A673 (cell line): ENCODE measurements at regions not wholly inside any gene's neighbourhood (a gene's known extent, or its start where the extent isn't known, plus 50 kb on each side); places are given as distances from the start of the nearest gene placed in this dataset.

ENCODE experiments used
- BruUV-seq: library from RNA; stranded (reverse); fragments of 400-500 nt; replicated peaks from 2 replicates; lab custom pipeline; 2021; lab: Mats Ljungman, UMichigan
- CTCF ChIA-PET: fragments of 300-600 bp; sonication (Branson Sonifier 250); formaldehyde crosslinking; loops from one replicate; lab custom pipeline; 2022; ENCODE audit warnings: antibody characterized with exemption; lab: Charles Lee
- POLR2A ChIA-PET: fragments of 300-600 bp; sonication (Branson Sonifier 250); formaldehyde crosslinking; loops from one replicate; lab custom pipeline; 2022; ENCODE audit warnings: antibody characterized with exemption; ENCODE audit not compliant: low non-redundant PET; lab: Charles Lee
- DNase-seq: peaks from one replicate; pipeline ENCODE4 v3.0.0-alpha.2; 2015; ENCODE audit warnings: low spot score
- H3K27ac ChIP-seq: fragments of 200-600 bp; sonication (generic); 2 replicates; pipeline ENCODE4 v1.5.1; 2016; ENCODE audit warnings: mixed run types, low read depth, mild to moderate bottlenecking, mixed read lengths, antibody characterized with exemption, low read length; ENCODE audit not compliant: poor library complexity, severe bottlenecking
- H3K27me3 ChIP-seq: fragments of 200-600 bp; sonication (generic); replicated peaks from 2 replicates; pipeline ENCODE4 v1.6.1; 2017; ENCODE audit warnings: mixed run types, low read depth, mild to moderate bottlenecking, mixed read lengths, antibody characterized with exemption, low read length; ENCODE audit not compliant: insufficient read depth, poor library complexity
- H3K36me3 ChIP-seq: fragments of 200-600 bp; sonication (generic); 2 replicates; pipeline ENCODE4 v1.6.1; 2016; ENCODE audit warnings: mixed run types, mild to moderate bottlenecking, mixed read lengths, antibody characterized with exemption, low read length; ENCODE audit not compliant: insufficient read depth, poor library complexity, severe bottlenecking
- H3K4me1 ChIP-seq: fragments of 200-600 bp; sonication (generic); 2 replicates; pipeline ENCODE4 v1.6.1; 2017; ENCODE audit warnings: mixed run types, mild to moderate bottlenecking, mixed read lengths, antibody characterized with exemption, low read length; ENCODE audit not compliant: insufficient read depth, poor library complexity, severe bottlenecking
- H3K4me3 ChIP-seq: fragments of 200-600 bp; sonication (generic); 2 replicates; pipeline ENCODE4 v1.5.1; 2016; ENCODE audit warnings: low read depth, mixed run types, mild to moderate bottlenecking, mixed read lengths, low read length; ENCODE audit not compliant: poor library complexity, severe bottlenecking
- H3K9me3 ChIP-seq: fragments of 200-600 bp; sonication (generic); 2 replicates; pipeline ENCODE4 v1.6.1; 2016; ENCODE audit warnings: mixed run types, low read depth, mild to moderate bottlenecking, mixed read lengths, antibody characterized with exemption, low read length; ENCODE audit not compliant: poor library complexity, severe bottlenecking
- EZH2 ChIP-seq: fragments of 200-600 bp; sonication (generic); IDR thresholded peaks from 2 replicates; pipeline ENCODE4 v1.6.1; 2017; ENCODE audit warnings: borderline replicate concordance, low read depth, mild to moderate bottlenecking, mixed read lengths, antibody characterized with exemption, low read length; ENCODE audit not compliant: poor library complexity, severe bottlenecking
- intact Hi-C: fragments of 100-400 bp; cut with micrococcal nuclease; formaldehyde crosslinking; loops from one replicate; pipeline ENCODE4 v1.10.0; 2022; ENCODE audit not compliant: unreplicated experiment
- TF ChIP-seq, protein P1 (sequence below): fragments of 300-800, 200-600 bp; sonication (generic); conservative IDR thresholded peaks from 2 replicates; pipeline ENCODE4 v1.5.1; 2017; ENCODE audit warnings: low read depth, mild to moderate bottlenecking, antibody characterized with exemption, low read length, moderate library complexity, mixed read lengths

DNA sequence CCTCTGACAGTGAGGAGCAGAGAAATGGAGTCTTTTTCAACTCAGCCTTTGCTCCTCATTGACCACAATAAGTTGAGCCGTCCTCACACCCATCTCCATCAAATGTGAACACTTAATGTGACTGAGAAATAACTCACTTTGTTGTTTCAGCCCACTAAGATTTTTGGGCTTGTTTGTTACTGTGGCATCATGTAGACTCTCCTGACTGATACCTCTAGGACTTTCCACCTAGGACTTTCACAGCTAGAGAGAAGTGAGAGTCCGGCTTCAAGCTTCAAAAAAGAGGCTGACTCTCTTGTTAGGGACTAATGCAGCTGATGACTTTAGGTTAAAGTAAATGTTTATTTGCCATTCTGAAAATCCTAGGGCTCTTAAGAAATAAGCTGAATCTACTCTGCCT is 435.0 kb downstream of the TMEM114 start:
- Histone ChIP-seq H3K36me3 (no peaks in the 10 kb centered on the region), H3K27me3 (no peaks in the 10 kb centered on the region), H3K9me3 (no peaks in the 10 kb centered on the region), H3K27ac (no peak overlapping the region), H3K4me3 (no peak overlapping the region), H3K4me1 (no peaks in the 10 kb centered on the region)
- ChIA-PET CTCF (no interaction called here), POLR2A (no interaction called here)
- BruUV-seq: no TSS peak
- no peak for TF ChIP-seq EZH2
- TF ChIP-seq, protein P1, sequence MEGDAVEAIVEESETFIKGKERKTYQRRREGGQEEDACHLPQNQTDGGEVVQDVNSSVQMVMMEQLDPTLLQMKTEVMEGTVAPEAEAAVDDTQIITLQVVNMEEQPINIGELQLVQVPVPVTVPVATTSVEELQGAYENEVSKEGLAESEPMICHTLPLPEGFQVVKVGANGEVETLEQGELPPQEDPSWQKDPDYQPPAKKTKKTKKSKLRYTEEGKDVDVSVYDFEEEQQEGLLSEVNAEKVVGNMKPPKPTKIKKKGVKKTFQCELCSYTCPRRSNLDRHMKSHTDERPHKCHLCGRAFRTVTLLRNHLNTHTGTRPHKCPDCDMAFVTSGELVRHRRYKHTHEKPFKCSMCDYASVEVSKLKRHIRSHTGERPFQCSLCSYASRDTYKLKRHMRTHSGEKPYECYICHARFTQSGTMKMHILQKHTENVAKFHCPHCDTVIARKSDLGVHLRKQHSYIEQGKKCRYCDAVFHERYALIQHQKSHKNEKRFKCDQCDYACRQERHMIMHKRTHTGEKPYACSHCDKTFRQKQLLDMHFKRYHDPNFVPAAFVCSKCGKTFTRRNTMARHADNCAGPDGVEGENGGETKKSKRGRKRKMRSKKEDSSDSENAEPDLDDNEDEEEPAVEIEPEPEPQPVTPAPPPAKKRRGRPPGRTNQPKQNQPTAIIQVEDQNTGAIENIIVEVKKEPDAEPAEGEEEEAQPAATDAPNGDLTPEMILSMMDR: no peak
- intact Hi-C loops: no loop called here
- no peak for DNase-seq

DNA sequence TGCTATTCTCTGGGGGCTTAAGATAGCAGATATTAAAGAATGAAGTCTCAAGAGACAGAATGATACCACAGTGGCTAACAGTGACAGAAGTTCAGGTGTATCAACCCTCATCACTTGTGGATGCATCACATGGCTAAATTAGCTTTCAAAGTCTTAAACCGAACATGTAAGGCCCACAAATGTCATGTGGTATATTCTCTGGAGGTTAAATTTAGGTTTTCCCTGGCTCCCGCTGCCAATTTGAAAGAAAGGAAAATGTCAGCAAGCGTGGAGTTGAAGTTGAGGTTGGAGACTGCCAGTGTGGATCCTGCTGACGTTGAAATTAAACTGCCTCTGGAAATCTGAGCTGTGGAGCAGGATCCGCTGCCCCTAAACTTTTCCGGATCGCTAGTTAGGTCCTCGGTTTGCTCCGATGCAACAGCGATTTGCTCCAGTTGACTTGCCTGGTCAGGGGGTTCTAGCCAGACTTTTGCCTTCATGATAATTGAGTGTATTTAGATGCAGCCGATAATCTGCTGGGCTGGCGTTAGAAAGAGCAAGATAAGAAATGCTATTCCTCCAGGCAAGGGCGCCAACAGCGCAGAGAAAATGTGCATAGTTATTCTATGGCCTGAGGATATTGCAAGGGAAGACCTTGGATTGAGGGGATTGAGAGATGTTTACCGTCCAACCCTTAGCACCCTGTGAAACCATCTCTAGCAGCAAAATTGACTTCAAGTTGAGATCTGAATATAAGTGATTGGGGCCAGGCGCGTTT is 443.9 kb downstream of the TMEM114 start:
- H3K4me1 ChIP-seq: no peaks in the 10 kb centered on the region
- no peak for TF ChIP-seq EZH2
- TF ChIP-seq, protein P1: no peak
- ChIA-PET POLR2A (no interaction called here), CTCF (no interaction called here)
- no peaks in the 10 kb centered on the region for H3K27me3 ChIP-seq
- intact Hi-C loops: no loop called here
- H3K36me3 ChIP-seq: no peaks in the 10 kb centered on the region
- BruUV-seq: no TSS peak
- H3K27ac ChIP-seq: no peak overlapping the region
- H3K4me3 ChIP-seq: no peak overlapping the region
- DNase-seq: no peak
- H3K9me3 ChIP-seq: no peaks in the 10 kb centered on the region

- ChIA-PET CTCF (no interaction called here), POLR2A (no interaction called here)
- no peak for DNase-seq
- Histone ChIP-seq H3K36me3 (no peaks in the 10 kb centered on the region), H3K27ac (no peak overlapping the region), H3K4me3 (no peak overlapping the region), H3K9me3 (no peaks in the 10 kb centered on the region), H3K4me1 (no peaks in the 10 kb centered on the region), H3K27me3 (no peaks in the 10 kb centered on the region)
- intact Hi-C loops: no loop called here
- no peak for TF ChIP-seq EZH2
- TF ChIP-seq, protein P1: no peak
- BruUV-seq: no TSS peak
Measured at GRCh38 chr16:8138666-8139065, 451.6 kb downstream of the TMEM114 start.
